ENCODE measurements at regions not wholly inside any gene's neighbourhood (a gene's known extent, or its start where the extent isn't known, plus 50 kb on each side); places are given as distances from the start of the nearest gene placed in this dataset.

- no peak for TF ChIP-seq NRF1 (conservative IDR thresholded peaks at IDR 0.05; ENCODE audit: low read depth, low read length)
- TF ChIP-seq KLF5 (IDR thresholded peaks at IDR 0.05; ENCODE audit: partially characterized antibody) = no peak
- TF ChIP-seq NFYA (IDR thresholded peaks at IDR 0.05; ENCODE audit: borderline replicate concordance, low read depth, low read length) = no peak
These were observed 89.8 kb upstream of the PPP2R2D start (continued) for GRCh38 chr10:131810805-131811629.

GRCh38 chr10:131811630-131812403 lies 89.0 kb upstream of the PPP2R2D start:
- FAIRE-seq (no peak), DNase-seq (ENCODE audit: low read depth, low spot score) (no peak), ATAC-seq (no peak)
- ChIA-PET POLR2A (no interaction called here), SMC1A (ENCODE audit: uncharacterized antibody, unreplicated experiment) (no interaction called here), RAD21 (ENCODE audit: unreplicated experiment) (no interaction called here), CTCF (no interaction called here)
- Histone ChIP-seq H3K9ac (ENCODE audit: control insufficient read depth, insufficient read depth, low read length) (no peak overlapping the region), H3K4me1 (ENCODE audit: control insufficient read depth, insufficient read depth, low read length) (no peaks in the 10 kb centered on the region), H2AFZ (ENCODE audit: control insufficient read depth, low read depth, low read length) (no peak overlapping the region), H3K9me3 (replicated peaks; ENCODE audit: control insufficient read depth, insufficient read depth, low read length) (no peaks in the 10 kb centered on the region), H3K27me3 (replicated peaks in 1 of 2; ENCODE audit: control insufficient read depth in 2 of 2, insufficient read depth in 2 of 2, low read length in 1 of 2) (no peaks in the 10 kb centered on the region), H4K20me1 (ENCODE audit: control insufficient read depth, insufficient read depth) (no peaks in the 10 kb centered on the region), H3K4me2 (ENCODE audit: control insufficient read depth, insufficient read depth) (no peak overlapping the region), H3K36me3 (ENCODE audit: control insufficient read depth in 2 of 2, insufficient read depth in 2 of 2, low read length in 1 of 2) (no peaks in the 10 kb centered on the region), H3K4me3 (no peak overlapping the region), H3K79me2 (ENCODE audit: control insufficient read depth, insufficient read depth, low read length) (no peaks in the 10 kb centered on the region), H3K27ac (ENCODE audit: control insufficient read depth, insufficient read depth) (no peak overlapping the region)
- WGBS (ENCODE audit: insufficient coverage, insufficient replicate concordance, low lambda C conversion rate, missing lambda C conversion rate) = 33% methylated on average over 23 of the region's 23 CpGs
- intact Hi-C loops (cut with micrococcal nuclease; ENCODE audit: unreplicated experiment) = no loop called here
- BruUV-seq (replicated peaks) = no TSS peak
- in situ Hi-C loops (cut with MboI) = no loop called here
- no peak for TF ChIP-seq CEBPZ (IDR thresholded peaks at IDR 0.05; ENCODE audit: low read depth, low read length)
- no peak for TF ChIP-seq ELK1 (IDR thresholded peaks at IDR 0.05; ENCODE audit: low read depth, low read length)
- no peak for TF ChIP-seq TAF1 (IDR thresholded peaks at IDR 0.05; ENCODE audit: borderline replicate concordance, low read depth, low read length)
- TF ChIP-seq ZBTB33 (IDR thresholded peaks at IDR 0.05) = no peak
- no peak for TF ChIP-seq RUNX3 (IDR thresholded peaks at IDR 0.05; ENCODE audit: low read length)
- TF ChIP-seq NFIC (IDR thresholded peaks at IDR 0.05; ENCODE audit: low read depth, low read length) = no peak
- no peak for TF ChIP-seq LARP7 (IDR thresholded peaks at IDR 0.05)
